ENCODE measurements at regions not wholly inside any gene's neighbourhood (a gene's known extent, or its start where the extent isn't known, plus 50 kb on each side); places are given as distances from the start of the nearest gene placed in this dataset.

- no peaks in the 10 kb centered on the region for H3K36me3 Mint-ChIP-seq (ENCODE audit: low read depth)
- peaks cover 5% of the 10 kb centered on the region for H3K9me3 Mint-ChIP-seq
- no peak overlapping the region for H3K27ac Mint-ChIP-seq
- H3K27me3 Mint-ChIP-seq (ENCODE audit: low read depth): peaks cover 11% of the 10 kb centered on the region
- no peak for DNase-seq (ENCODE audit: low spot score)
- H3K4me3 Mint-ChIP-seq: no peak overlapping the region
- no peaks in the 10 kb centered on the region for H3K4me1 Mint-ChIP-seq (ENCODE audit: low read depth)
Observed at GRCh38 chr2:11016735-11017388, 105.1 kb downstream of the KCNF1 start.

GRCh38 chr2:11017921-11018320, 106.2 kb downstream of the KCNF1 start:
- Mint-ChIP-seq H3K27ac (no peak overlapping the region), H3K36me3 (ENCODE audit: low read depth) (no peaks in the 10 kb centered on the region), H3K27me3 (ENCODE audit: low read depth) (peaks cover 11% of the 10 kb centered on the region), H3K4me3 (no peak overlapping the region), H3K4me1 (ENCODE audit: low read depth) (no peaks in the 10 kb centered on the region), H3K9me3 (peaks cover 5% of the 10 kb centered on the region)
- DNase-seq (ENCODE audit: low spot score): no peak

DNA sequence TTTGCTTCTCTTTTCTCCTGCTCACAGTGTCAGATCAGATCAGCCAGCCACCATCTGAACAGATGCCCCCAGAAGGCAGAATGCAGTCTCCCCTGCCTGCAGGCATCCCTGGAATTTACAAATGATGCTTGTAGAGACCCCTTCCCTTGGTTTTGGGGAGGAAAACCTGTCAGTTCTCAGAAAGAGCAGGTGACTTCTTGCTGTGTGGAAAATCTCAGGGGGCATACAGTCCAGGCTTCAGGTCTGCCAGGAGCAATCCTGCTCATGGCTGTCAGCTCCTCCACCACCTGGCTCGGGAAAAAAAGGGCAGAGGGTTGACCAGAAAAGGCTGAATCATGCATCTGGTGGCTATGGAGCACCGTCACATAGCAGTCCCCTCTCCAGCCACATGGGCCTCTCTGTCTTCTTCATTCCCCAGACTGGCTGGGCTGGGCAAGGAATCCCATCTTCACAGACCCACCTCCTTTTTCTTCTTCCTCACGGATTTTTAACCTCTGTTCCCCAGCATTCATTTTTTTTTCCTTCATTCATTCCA, 107.0 kb downstream of the KCNF1 start:
- H3K4me3 Mint-ChIP-seq: no peak overlapping the region
- no peak for DNase-seq (ENCODE audit: low spot score)
- H3K36me3 Mint-ChIP-seq (ENCODE audit: low read depth): no peaks in the 10 kb centered on the region
- H3K4me1 Mint-ChIP-seq (ENCODE audit: low read depth): no peaks in the 10 kb centered on the region
- no peak overlapping the region for H3K27ac Mint-ChIP-seq
- H3K9me3 Mint-ChIP-seq: peaks cover under 1% of the 10 kb centered on the region
- peaks cover 11% of the 10 kb centered on the region for H3K27me3 Mint-ChIP-seq (ENCODE audit: low read depth)

DNA sequence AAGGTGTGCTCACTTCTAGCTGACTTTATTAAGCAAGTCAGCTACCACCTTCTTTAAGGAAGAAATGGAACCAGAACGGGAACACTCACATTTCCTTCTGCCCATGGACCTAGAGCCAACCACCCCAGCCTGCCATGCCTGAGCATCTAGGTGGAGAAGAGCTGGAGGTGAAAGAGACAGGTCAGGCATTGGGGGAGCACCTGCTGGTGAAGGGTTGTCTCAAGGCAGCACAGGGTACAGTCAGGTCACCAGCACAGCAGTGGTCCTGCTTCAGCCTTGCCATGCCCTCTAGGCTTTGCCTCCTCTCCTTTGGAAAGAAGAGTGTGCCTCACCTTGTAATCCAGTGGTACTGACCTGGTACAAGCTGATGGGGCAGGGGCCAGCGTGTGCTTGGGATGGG, 107.9 kb downstream of the KCNF1 start:
- Mint-ChIP-seq H3K27me3 (ENCODE audit: low read depth) (peaks cover 11% of the 10 kb centered on the region), H3K4me3 (no peak overlapping the region), H3K27ac (no peak overlapping the region), H3K9me3 (no peaks in the 10 kb centered on the region), H3K4me1 (ENCODE audit: low read depth) (no peaks in the 10 kb centered on the region), H3K36me3 (ENCODE audit: low read depth) (no peaks in the 10 kb centered on the region)
- no peak for DNase-seq (ENCODE audit: low spot score)

- Mint-ChIP-seq H3K36me3 (ENCODE audit: low read depth) (no peaks in the 10 kb centered on the region), H3K27me3 (ENCODE audit: low read depth) (peaks cover 8% of the 10 kb centered on the region), H3K4me3 (no peak overlapping the region), H3K4me1 (ENCODE audit: low read depth) (no peaks in the 10 kb centered on the region), H3K27ac (no peak overlapping the region), H3K9me3 (no peaks in the 10 kb centered on the region)
- no peak for DNase-seq (ENCODE audit: low spot score)
Observed at GRCh38 chr2:11022064-11022463, 110.3 kb downstream of the KCNF1 start.

GRCh38 chr2:11022591-11023273, 111.0 kb downstream of the KCNF1 start:
- Mint-ChIP-seq H3K27me3 (ENCODE audit: low read depth) (peaks cover 7% of the 10 kb centered on the region), H3K4me1 (ENCODE audit: low read depth) (no peaks in the 10 kb centered on the region), H3K36me3 (ENCODE audit: low read depth) (no peaks in the 10 kb centered on the region), H3K9me3 (no peaks in the 10 kb centered on the region), H3K27ac (no peak overlapping the region), H3K4me3 (no peak overlapping the region)
- DNase-seq (ENCODE audit: low spot score): no peak

GRCh38 chr2:11023326-11024258, 111.9 kb downstream of the KCNF1 start:
- H3K27me3 Mint-ChIP-seq (ENCODE audit: low read depth): peaks cover 4% of the 10 kb centered on the region
- no peaks in the 10 kb centered on the region for H3K4me1 Mint-ChIP-seq (ENCODE audit: low read depth)
- no peak overlapping the region for H3K4me3 Mint-ChIP-seq
- no peak for DNase-seq (ENCODE audit: low spot score)
- no peak overlapping the region for H3K27ac Mint-ChIP-seq
- no peaks in the 10 kb centered on the region for H3K36me3 Mint-ChIP-seq (ENCODE audit: low read depth)
- H3K9me3 Mint-ChIP-seq: no peaks in the 10 kb centered on the region

DNA sequence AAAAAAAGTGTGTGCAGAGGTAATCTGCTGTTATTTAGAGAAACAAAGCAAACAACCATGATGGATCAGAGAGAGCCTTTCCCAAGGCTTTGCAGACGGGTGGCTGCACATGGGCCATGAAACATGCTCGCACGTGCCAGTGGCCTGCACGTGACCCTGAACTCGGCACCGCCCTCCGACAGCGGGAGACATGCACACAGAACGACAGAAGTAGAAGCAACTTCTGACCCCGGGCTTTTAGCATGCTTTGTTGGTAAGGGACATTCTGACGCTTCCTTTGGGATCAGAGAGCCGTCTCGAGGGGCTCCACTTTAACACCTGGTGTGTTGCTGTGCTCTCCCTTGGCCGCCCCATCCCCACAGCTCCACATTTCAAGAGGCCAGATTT, 112.5 kb downstream of the KCNF1 start:
- DNase-seq (ENCODE audit: low spot score): no peak
- Mint-ChIP-seq H3K27ac (no peak overlapping the region), H3K4me1 (ENCODE audit: low read depth) (no peaks in the 10 kb centered on the region), H3K36me3 (ENCODE audit: low read depth) (no peaks in the 10 kb centered on the region), H3K27me3 (ENCODE audit: low read depth) (peaks cover 4% of the 10 kb centered on the region), H3K9me3 (no peaks in the 10 kb centered on the region), H3K4me3 (no peak overlapping the region)

GRCh38 chr2:11024687-11025086, 113.0 kb downstream of the KCNF1 start:
- Mint-ChIP-seq H3K4me3 (no peak overlapping the region), H3K36me3 (ENCODE audit: low read depth) (no peaks in the 10 kb centered on the region), H3K9me3 (no peaks in the 10 kb centered on the region), H3K4me1 (ENCODE audit: low read depth) (no peaks in the 10 kb centered on the region), H3K27ac (no peak overlapping the region), H3K27me3 (ENCODE audit: low read depth) (peaks cover 4% of the 10 kb centered on the region)
- no peak for DNase-seq (ENCODE audit: low spot score)

- Mint-ChIP-seq H3K27me3 (ENCODE audit: low read depth) (peaks cover 7% of the 10 kb centered on the region), H3K4me1 (ENCODE audit: low read depth) (no peaks in the 10 kb centered on the region), H3K36me3 (ENCODE audit: low read depth) (no peaks in the 10 kb centered on the region), H3K27ac (no peak overlapping the region), H3K9me3 (no peaks in the 10 kb centered on the region), H3K4me3 (no peak overlapping the region)
- DNase-seq (ENCODE audit: low spot score): no peak
Observed at GRCh38 chr2:11026286-11026921, 114.7 kb downstream of the KCNF1 start.

- no peaks in the 10 kb centered on the region for H3K36me3 Mint-ChIP-seq (ENCODE audit: low read depth)
- no peaks in the 10 kb centered on the region for H3K9me3 Mint-ChIP-seq
- no peak overlapping the region for H3K27ac Mint-ChIP-seq
- H3K4me1 Mint-ChIP-seq (ENCODE audit: low read depth): no peaks in the 10 kb centered on the region
- H3K27me3 Mint-ChIP-seq (ENCODE audit: low read depth): peaks cover 7% of the 10 kb centered on the region
- DNase-seq (ENCODE audit: low spot score): no peak
- H3K4me3 Mint-ChIP-seq: no peak overlapping the region
Observed at GRCh38 chr2:11027195-11027594, 115.5 kb downstream of the KCNF1 start.

DNA sequence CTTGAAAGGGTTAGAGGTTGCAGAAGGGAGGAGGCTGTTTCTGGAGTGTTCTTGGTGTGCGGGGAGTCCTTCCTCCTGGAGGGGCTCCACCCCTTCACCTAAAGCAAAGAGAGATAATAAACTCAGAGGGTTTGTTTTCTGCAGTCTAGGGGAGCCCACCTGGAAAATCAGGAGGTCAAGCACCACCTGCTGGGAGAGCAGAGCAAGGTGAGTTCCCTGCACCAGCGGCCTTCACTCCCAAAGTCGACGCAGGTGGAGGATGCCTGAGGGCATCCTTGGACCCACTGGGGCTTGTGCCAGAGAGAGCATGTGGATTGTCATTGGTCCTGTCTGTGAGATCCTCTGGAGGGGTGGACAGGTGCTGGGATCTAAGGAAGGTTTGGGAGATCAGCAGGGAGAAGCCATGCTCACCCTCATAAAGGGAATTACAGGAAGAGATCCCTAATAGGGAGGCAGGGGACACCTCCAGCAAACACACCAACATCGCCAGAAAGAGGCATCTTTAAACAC, 116.7 kb downstream of the KCNF1 start:
- Mint-ChIP-seq H3K4me1 (ENCODE audit: low read depth) (no peaks in the 10 kb centered on the region), H3K27ac (no peak overlapping the region), H3K36me3 (ENCODE audit: low read depth) (no peaks in the 10 kb centered on the region), H3K27me3 (ENCODE audit: low read depth) (peaks cover 15% of the 10 kb centered on the region), H3K9me3 (no peaks in the 10 kb centered on the region), H3K4me3 (no peak overlapping the region)
- no peak for DNase-seq (ENCODE audit: low spot score)

GRCh38 chr2:11029136-11029535, 117.4 kb downstream of the KCNF1 start:
- H3K4me1 Mint-ChIP-seq (ENCODE audit: low read depth): no peaks in the 10 kb centered on the region
- H3K9me3 Mint-ChIP-seq: no peaks in the 10 kb centered on the region
- peaks cover 15% of the 10 kb centered on the region for H3K27me3 Mint-ChIP-seq (ENCODE audit: low read depth)
- no peaks in the 10 kb centered on the region for H3K36me3 Mint-ChIP-seq (ENCODE audit: low read depth)
- DNase-seq (ENCODE audit: low spot score): no peak
- H3K4me3 Mint-ChIP-seq: no peak overlapping the region
- no peak overlapping the region for H3K27ac Mint-ChIP-seq
